Neural progenitor cell (in vitro differentiated cells): ENCODE measurements at regions not wholly inside any gene's neighbourhood (a gene's known extent, or its start where the extent isn't known, plus 50 kb on each side); places are given as distances from the start of the nearest gene placed in this dataset.

Experiments used
- DNase-seq: peaks from one replicate; pipeline ENCODE4 v3.0.0-alpha.2; 2016; ENCODE audit warnings: low spot score
- H2AFZ ChIP-seq: fragments of 200-600 bp; sonication (generic); replicated peaks from 2 replicates; pipeline ENCODE4 v1.6.1; 2016; ENCODE audit warnings: antibody characterized with exemption
- H3F3A ChIP-seq: fragments of 200-600 bp; sonication (generic); 2 replicates; pipeline ENCODE4 v1.6.1; 2016; ENCODE audit warnings: antibody characterized with exemption, low read depth
- H3K27ac ChIP-seq: fragments of 200-600 bp; sonication (generic); 2 replicates; pipeline ENCODE4 v1.5.1; 2016; ENCODE audit warnings: mild to moderate bottlenecking
- H3K27me3 ChIP-seq: fragments of 200-600 bp; sonication (generic); 2 replicates; pipeline ENCODE4 v1.6.1; 2016; ENCODE audit warnings: mild to moderate bottlenecking, moderate library complexity
- H3K36me3 ChIP-seq: fragments of 200-600 bp; sonication (generic); 2 replicates; pipeline ENCODE4 v1.5.1; 2016
- H3K4me1 ChIP-seq: fragments of 200-600 bp; sonication (generic); 2 replicates; pipeline ENCODE4 v1.6.1; 2016; ENCODE audit warnings: mixed run types
- H3K4me2 ChIP-seq: fragments of 200-600 bp; sonication (generic); 2 replicates; pipeline ENCODE4 v1.6.1; 2016
- H3K4me3 ChIP-seq: fragments of 200-600 bp; sonication (generic); 2 replicates; pipeline ENCODE4 v1.5.1; 2016
- H3K79me2 ChIP-seq: fragments of 200-600 bp; sonication (generic); 2 replicates; pipeline ENCODE4 v1.6.1; 2016; ENCODE audit warnings: low read depth
- H3K9ac ChIP-seq: fragments of 200-600 bp; sonication (generic); 2 replicates; pipeline ENCODE4 v1.6.1; 2016
- H3K9me3 ChIP-seq: fragments of 200-600 bp; sonication (generic); 2 replicates; pipeline ENCODE4 v1.5.1; 2016; ENCODE audit warnings: low read depth
- H4K20me1 ChIP-seq: fragments of 200-600 bp; sonication (generic); 2 replicates; pipeline ENCODE4 v1.6.1; 2016; ENCODE audit warnings: low read depth
- H3K27ac Mint-ChIP-seq: 3 replicates; pipeline ENCODE4 v1.8.0; 2021; ENCODE audit warnings: mixed read lengths
- H3K27me3 Mint-ChIP-seq: 2 replicates; pipeline ENCODE4 v1.8.0; 2022; ENCODE audit warnings: low read depth, mild to moderate bottlenecking, inconsistent platforms, moderate library complexity, mixed read lengths; ENCODE audit not compliant: insufficient read depth
- H3K36me3 Mint-ChIP-seq: 3 replicates; pipeline ENCODE4 v1.8.0; 2021; ENCODE audit warnings: mixed read lengths
- H3K4me1 Mint-ChIP-seq: 3 replicates; pipeline ENCODE4 v1.8.0; 2021; ENCODE audit warnings: mixed read lengths
- H3K4me3 Mint-ChIP-seq: 3 replicates; pipeline ENCODE4 v1.8.0; 2021; ENCODE audit warnings: mild to moderate bottlenecking, moderate library complexity, mixed read lengths
- H3K9me3 Mint-ChIP-seq: 3 replicates; pipeline ENCODE4 v1.8.0; 2020; ENCODE audit warnings: mixed read lengths
- EZH2 ChIP-seq: fragments of 200-600 bp; sonication (generic); IDR thresholded peaks from 2 replicates; pipeline ENCODE4 v1.6.1; 2017; ENCODE audit warnings: antibody characterized with exemption, mild to moderate bottlenecking, moderate library complexity
- EZH2phosphoT487 ChIP-seq: fragments of 200-600 bp; sonication (generic); IDR thresholded peaks from 2 replicates; pipeline ENCODE4 v1.6.1; 2017; ENCODE audit warnings: antibody characterized with exemption
- TF ChIP-seq, protein P1 (sequence below): fragments of 200-600 bp; sonication (generic); IDR thresholded peaks from 2 replicates; pipeline ENCODE4 v1.5.1; 2017; ENCODE audit warnings: antibody characterized with exemption, mild to moderate bottlenecking

GRCh38 chr13:59384154-59384553, 779.6 kb downstream of the DIAPH3 start:
- H3K27me3 ChIP-seq: no peaks in the 10 kb centered on the region
- no peaks in the 10 kb centered on the region for H3K79me2 ChIP-seq
- TF ChIP-seq EZH2phosphoT487 (no peak), EZH2 (no peak)
- TF ChIP-seq, protein P1, sequence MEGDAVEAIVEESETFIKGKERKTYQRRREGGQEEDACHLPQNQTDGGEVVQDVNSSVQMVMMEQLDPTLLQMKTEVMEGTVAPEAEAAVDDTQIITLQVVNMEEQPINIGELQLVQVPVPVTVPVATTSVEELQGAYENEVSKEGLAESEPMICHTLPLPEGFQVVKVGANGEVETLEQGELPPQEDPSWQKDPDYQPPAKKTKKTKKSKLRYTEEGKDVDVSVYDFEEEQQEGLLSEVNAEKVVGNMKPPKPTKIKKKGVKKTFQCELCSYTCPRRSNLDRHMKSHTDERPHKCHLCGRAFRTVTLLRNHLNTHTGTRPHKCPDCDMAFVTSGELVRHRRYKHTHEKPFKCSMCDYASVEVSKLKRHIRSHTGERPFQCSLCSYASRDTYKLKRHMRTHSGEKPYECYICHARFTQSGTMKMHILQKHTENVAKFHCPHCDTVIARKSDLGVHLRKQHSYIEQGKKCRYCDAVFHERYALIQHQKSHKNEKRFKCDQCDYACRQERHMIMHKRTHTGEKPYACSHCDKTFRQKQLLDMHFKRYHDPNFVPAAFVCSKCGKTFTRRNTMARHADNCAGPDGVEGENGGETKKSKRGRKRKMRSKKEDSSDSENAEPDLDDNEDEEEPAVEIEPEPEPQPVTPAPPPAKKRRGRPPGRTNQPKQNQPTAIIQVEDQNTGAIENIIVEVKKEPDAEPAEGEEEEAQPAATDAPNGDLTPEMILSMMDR: no peak
- no peaks in the 10 kb centered on the region for H3K36me3 ChIP-seq
- Mint-ChIP-seq H3K27ac (no peak overlapping the region), H3K9me3 (peaks cover 15% of the 10 kb centered on the region), H3K36me3 (no peaks in the 10 kb centered on the region), H3K27me3 (no peaks in the 10 kb centered on the region), H3K4me1 (no peaks in the 10 kb centered on the region), H3K4me3 (no peak overlapping the region)
- H3K4me2 ChIP-seq: no peak overlapping the region
- DNase-seq: no peak
- H3K9ac ChIP-seq: no peak overlapping the region
- H3K27ac ChIP-seq: no peak overlapping the region
- no peaks in the 10 kb centered on the region for H4K20me1 ChIP-seq
- H3K9me3 ChIP-seq: no peaks in the 10 kb centered on the region
- peak overlapping the region; percentile 50 for H2AFZ ChIP-seq
- H3K4me3 ChIP-seq: no peak overlapping the region
- no peaks in the 10 kb centered on the region for H3F3A ChIP-seq
- H3K4me1 ChIP-seq: no peaks in the 10 kb centered on the region

DNA sequence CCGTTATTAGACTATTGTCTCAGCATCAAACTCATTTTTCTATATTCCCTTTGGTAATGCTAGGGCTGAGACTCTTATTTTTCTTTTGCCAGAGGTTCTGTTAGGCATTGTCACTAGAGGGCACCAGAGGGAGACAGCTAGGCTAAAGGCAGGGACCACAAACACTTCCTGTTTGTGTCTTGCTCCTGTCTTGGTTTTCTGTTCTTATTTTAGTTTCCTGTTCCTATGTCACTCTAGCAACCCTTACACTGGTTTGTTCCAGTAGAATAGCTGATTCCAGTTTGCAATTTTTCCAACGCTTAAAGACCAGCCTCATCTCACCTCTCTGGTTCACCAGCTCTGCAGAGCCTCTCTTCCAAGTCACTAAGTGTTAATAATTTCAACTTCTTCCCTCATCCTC, 772.0 kb downstream of the DIAPH3 start:
- Histone ChIP-seq H3K79me2 (no peaks in the 10 kb centered on the region), H2AFZ (peak overlapping the region; percentile 63), H3K36me3 (no peaks in the 10 kb centered on the region), H3K9ac (no peak overlapping the region), H3K4me2 (no peak overlapping the region), H3K4me3 (no peak overlapping the region), H3K4me1 (peaks cover 5% of the 10 kb centered on the region), H4K20me1 (no peaks in the 10 kb centered on the region), H3K27me3 (no peaks in the 10 kb centered on the region), H3K27ac (no peak overlapping the region), H3K9me3 (no peaks in the 10 kb centered on the region), H3F3A (no peaks in the 10 kb centered on the region)
- H3K4me3 Mint-ChIP-seq: no peak overlapping the region
- peak; percentile 80 for DNase-seq
- H3K4me1 Mint-ChIP-seq: no peaks in the 10 kb centered on the region
- no peak overlapping the region for H3K27ac Mint-ChIP-seq
- H3K9me3 Mint-ChIP-seq: peaks cover 11% of the 10 kb centered on the region
- TF ChIP-seq EZH2phosphoT487 (no peak), EZH2 (no peak)
- TF ChIP-seq, protein P1: peak; percentile 90
- peaks cover 2% of the 10 kb centered on the region for H3K27me3 Mint-ChIP-seq
- no peaks in the 10 kb centered on the region for H3K36me3 Mint-ChIP-seq

DNA sequence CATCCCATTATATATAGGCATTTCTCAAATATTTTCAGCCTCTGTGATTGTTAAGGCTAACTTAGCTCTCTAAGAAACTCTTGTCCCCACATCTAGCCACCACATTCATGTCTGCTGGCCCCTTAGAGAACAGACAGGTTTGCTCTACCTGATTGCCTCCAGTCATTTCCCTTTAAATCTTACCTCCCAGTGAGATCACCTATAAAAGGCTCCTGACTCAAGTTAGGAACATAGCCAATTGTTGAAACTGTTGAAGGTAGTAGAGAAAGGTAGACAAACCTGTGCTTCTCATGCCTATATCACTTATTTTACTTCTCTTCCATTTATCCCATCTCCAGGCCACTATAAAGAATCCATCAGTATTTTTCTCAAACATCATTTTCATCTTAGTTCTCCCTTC, 771.4 kb downstream of the DIAPH3 start:
- H3K9me3 ChIP-seq: no peaks in the 10 kb centered on the region
- no peak overlapping the region for H3K4me2 ChIP-seq
- no peaks in the 10 kb centered on the region for H3K27me3 ChIP-seq
- no peak overlapping the region for H3K27ac ChIP-seq
- H4K20me1 ChIP-seq: no peaks in the 10 kb centered on the region
- Mint-ChIP-seq H3K9me3 (peaks cover 10% of the 10 kb centered on the region), H3K27ac (no peak overlapping the region), H3K4me3 (no peak overlapping the region), H3K36me3 (no peaks in the 10 kb centered on the region), H3K27me3 (peaks cover 2% of the 10 kb centered on the region), H3K4me1 (no peaks in the 10 kb centered on the region)
- DNase-seq: no peak
- H3K4me3 ChIP-seq: no peak overlapping the region
- H3K9ac ChIP-seq: no peak overlapping the region
- no peaks in the 10 kb centered on the region for H3F3A ChIP-seq
- peaks cover 5% of the 10 kb centered on the region for H3K4me1 ChIP-seq
- no peak overlapping the region for H2AFZ ChIP-seq
- H3K36me3 ChIP-seq: no peaks in the 10 kb centered on the region
- H3K79me2 ChIP-seq: no peaks in the 10 kb centered on the region
- TF ChIP-seq EZH2phosphoT487 (no peak), EZH2 (no peak)
- TF ChIP-seq, protein P1: no peak
